Activated CD4-positive, alpha-beta T cell treated with anti-CD3 and anti-CD28 coated beads for 1 hour (primary cell): ENCODE measurements at regions not wholly inside any gene's neighbourhood (a gene's known extent, or its start where the extent isn't known, plus 50 kb on each side); places are given as distances from the start of the nearest gene placed in this dataset.

Source experiments
- DNase-seq: peaks from one replicate; pipeline ENCODE4 v3.0.0-alpha.2; 2020

DNA sequence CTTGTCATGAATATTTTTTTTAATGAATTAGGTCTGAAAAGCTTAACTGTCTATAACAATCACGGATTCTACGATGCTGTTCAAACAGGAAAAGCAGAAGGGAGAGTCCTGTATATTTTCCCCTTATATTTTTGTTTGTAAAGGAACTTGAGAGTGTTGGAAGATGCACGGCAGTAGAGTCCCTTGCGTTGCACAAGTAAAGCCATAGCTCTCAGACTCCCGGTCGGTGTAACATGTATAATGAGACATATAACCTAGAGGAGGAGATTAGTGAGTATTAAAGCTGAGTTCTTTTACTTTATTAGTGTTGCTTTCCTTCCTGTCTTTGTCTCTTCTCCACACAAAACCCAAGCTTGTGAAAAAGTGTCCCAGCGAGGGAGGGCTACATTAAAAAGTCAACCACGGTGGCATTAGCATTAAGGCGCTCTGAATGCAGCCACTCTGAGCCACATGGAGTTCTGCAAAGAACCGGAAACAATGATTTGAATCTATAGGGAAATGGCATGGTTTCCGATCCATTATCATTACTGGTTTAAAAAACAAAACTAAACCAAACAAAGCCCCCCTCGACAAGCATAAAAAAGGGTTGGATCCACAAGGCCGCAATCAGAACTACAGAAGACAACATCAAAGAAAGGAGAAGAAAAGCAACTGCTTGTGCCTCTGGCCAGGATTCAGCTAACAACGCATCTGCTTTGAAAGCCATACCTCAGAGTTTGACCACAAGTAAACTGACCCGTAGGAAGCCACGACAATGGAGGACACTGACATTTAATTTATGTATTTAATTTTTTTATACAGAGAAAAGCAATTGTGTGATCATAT, 356.8 kb downstream of the LMO4 start:
- no peak for DNase-seq

GRCh38 chr1:87686136-87686495, 357.4 kb downstream of the LMO4 start:
- DNase-seq = no peak

- no peak for DNase-seq
These were observed 358.0 kb downstream of the LMO4 start for GRCh38 chr1:87686671-87687070.

GRCh38 chr1:87688136-87688535, 359.5 kb downstream of the LMO4 start:
- DNase-seq = no peak

- DNase-seq = no peak
These were observed 360.8 kb downstream of the LMO4 start for GRCh38 chr1:87689487-87689886.

GRCh38 chr1:87696483-87696882, 367.8 kb downstream of the LMO4 start:
- no peak for DNase-seq

GRCh38 chr1:87702455-87702854, 373.8 kb downstream of the LMO4 start:
- DNase-seq = no peak

- DNase-seq = no peak
These were observed 376.6 kb downstream of the LMO4 start for GRCh38 chr1:87705233-87705632.

GRCh38 chr1:87706203-87706602, 377.5 kb downstream of the LMO4 start:
- no peak for DNase-seq

GRCh38 chr1:87706779-87707228, 378.1 kb downstream of the LMO4 start:
- DNase-seq = no peak

DNA sequence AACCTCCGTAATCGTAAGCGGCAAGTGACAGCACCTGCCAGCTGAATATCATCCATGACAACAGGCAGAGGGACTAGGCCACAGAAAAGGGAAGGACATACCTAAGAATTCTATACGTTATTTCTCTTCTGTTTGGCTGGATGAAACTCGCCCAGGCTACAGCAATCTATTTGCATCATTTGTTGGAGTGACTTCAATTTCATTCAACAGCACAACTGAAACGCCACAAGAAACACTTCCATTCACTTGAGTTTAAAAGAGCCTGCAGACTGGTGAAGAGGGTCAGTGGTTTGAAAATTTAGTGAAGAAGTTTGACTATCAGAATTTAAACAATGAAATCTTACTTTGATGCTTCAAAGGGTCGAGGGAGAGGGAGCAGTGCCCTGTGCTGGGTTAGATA, 378.7 kb downstream of the LMO4 start:
- DNase-seq = no peak

DNA sequence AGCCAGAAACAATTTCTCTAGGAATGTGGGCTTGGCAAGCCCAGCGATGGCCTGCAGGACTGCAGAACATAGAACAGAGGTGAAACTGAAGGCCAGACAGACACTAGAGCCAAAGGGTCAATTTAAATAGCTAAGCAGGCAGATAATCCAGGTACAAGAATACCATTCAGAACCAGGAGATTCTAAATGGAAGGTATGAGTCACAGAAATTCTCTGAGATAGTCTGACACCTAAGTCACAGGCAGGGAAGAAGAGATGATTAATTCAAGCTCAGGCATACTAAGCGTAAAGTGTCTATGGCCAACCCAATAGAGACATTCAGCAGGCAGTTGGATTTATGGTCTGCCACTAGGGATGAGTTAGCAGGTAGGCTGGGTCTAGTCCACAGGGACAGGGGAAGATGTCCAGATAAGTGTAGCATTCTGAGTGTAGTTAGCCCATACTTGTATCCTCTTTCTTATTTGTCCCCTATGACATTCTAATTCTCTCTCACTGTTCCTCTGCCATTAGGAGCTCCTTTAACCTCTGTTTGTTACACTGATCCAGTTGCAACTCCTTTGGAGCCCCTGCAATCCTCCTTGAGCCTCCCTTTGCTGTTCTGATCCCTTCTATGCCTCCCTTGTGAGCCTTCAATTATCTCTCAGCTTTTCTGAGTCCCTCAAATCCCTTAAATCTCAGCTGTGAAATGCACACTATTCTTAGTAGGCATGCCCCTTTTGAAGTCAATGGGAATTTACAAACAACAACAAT, 383.8 kb downstream of the LMO4 start:
- DNase-seq = no peak

GRCh38 chr1:87714278-87714677, 385.6 kb downstream of the LMO4 start:
- no peak for DNase-seq

DNA sequence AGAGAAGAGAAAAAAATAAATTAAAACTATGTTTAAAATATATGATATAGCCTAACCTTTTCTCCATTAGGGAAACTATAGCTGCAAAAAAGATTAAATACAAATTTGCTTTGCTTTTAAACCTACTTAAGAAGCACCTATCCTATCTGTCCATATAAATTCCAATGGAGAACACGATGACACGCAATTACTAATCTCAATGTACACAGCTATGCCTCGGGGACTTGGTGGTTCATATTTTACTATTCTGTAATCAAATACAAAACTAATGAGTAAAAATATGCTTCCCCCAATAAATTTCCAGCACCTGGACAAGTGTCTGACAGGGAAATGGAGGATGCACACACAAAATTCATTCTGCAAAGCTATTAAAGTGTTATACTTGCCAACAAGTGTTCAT, 386.4 kb downstream of the LMO4 start:
- DNase-seq = no peak

DNA sequence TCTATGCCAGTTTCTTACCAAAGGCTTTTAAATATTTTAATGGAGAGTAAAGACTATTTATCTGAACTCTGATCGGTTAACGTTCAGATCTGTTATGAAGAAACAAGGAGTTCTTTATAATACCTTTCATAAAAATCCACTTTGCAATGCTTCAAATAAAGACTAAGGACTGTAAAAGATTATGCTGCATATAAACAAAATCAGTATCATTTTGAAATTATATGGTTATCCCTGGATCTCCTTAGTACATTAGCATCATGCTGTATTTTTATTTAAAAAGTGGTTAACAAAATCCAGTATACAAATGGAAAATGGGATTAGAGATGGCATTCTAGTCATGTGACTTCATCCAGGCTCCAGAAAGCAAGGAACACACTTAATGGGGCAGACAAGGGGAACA, 386.8 kb downstream of the LMO4 start:
- no peak for DNase-seq

GRCh38 chr1:87717157-87717670, 388.5 kb downstream of the LMO4 start:
- DNase-seq = no peak

DNA sequence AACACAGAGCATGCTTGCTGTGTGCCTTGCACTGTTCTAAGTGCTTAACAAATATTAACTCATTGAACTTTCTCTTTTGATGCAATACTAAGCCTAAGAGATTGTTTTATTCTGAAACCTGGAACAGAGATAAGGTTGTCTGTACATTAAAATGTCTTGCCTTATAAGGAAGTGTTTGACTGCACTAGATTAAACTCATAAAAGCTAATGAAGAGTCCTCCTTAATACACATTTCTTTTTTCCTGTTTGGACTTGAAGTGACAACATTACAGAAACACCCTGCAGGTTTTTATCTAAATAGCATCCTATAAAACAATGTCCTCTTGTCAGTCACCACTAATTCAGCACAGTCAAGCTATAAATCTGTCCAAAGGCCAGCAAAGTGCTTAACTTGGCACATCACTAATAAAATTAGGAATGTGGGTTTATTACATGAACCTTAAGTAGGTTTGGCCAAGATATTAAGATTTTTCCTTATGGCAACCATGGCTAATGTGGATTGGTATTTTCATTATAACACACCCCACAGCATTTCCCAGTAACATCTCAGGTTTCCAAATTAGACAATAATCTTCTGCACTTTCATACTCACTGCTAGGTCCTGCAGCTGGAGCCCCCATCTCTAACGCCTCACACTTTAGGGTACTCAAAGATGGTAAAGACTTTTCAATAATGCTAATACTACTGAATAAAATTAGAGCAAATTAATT, 389.7 kb downstream of the LMO4 start:
- no peak for DNase-seq

DNA sequence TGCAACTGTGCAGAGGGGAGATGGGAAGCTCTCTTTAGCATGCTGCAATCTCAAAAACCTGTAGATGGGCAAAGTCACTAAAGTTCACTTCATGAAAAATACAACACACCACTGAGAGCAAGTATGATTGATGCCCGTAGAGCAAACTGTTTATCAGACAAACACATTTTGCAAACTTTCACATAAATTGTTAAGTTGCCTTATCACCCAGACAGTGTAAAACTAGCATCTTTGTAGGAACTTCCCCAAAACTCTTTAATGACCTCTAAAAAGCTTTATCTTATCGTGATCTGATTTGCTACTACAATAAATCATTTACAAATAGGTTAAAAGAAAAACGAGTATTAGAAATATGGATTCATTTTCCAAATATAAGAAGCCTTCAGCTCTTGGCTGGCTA, 391.0 kb downstream of the LMO4 start:
- no peak for DNase-seq

DNA sequence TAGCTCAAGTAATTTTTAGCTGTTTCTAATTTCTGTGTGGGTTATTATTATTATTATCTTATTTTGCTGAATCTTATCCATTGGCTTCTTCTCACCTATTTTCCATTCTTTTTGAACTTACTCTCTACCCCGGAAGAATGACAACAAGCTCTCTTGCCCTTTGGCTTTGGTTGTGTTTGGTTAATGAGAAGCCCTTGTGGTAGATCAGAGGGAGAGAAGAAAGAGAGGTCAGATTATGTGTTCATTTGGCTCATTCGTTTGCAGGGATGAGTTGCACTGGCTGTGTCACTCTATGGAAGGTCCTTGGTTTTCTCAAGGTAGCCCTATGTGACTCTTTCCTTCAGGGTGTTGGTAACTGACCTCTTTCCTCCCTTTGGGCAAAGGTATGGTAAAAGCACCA, 391.9 kb downstream of the LMO4 start:
- no peak for DNase-seq

GRCh38 chr1:87723193-87723592, 394.5 kb downstream of the LMO4 start:
- no peak for DNase-seq

DNA sequence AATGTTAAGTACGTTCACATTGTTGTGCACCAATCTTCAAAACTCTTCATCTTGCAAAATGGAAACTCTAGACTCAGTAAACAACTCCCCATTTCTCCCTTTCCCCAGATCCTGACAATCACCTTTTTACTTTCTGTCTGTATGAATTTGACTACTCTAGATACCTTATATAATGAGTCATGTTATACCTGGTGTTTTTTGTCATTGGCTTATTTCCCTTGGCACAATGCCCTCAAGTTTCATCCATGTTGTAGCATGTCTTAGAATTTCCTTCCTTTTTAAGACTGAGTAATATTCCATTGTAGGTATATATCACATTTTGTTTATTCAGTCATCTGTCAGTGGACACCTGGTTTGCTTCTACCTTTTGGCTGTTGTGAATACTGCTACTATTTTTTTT, 399.5 kb downstream of the LMO4 start:
- DNase-seq = no peak

DNA sequence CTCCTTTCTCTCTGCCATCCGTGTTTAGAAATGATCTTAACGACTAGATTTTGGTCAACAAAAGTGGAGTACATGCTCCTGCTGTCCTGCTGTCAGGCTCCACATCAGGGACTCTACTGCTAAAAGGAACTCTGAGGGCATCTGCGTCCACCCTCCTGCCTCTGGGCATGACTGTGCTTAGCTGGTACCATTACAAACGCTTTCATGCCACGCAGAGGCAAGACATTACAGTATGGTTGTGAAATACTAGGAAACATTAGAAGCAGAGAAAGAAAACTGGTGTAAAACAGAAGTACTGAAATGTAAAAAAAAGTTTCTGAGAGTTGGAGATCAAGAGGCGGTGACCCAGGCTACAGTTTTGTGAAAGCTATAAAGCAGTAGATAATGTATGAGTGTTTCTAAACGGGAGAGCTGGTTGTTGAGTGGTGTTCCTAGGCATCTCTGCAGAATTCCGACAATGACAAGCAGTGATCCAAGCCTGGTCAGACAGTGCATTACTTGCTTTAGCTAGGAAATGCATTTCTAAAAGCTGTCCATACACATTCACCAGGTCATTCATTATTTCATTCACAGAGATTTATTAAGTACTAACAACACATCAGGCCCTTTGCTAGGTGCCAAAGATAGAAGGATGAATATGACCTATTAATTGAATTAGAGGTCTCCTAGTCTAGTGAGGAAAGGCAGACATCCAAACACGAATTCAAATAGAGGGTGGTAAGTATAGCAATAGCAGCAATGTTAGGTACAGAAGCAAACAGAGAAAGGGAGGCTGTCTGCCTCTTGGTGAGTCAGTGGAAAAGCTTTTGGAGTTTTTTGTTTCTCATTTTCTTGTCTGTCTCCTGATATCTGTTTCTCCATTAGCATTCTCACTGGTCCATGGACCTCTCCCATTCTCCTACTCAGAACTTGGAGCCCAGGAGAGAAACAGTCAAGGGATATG, 401.9 kb downstream of the LMO4 start:
- DNase-seq = no peak
